ENCODE measurements at regions not wholly inside any gene's neighbourhood (a gene's known extent, or its start where the extent isn't known, plus 50 kb on each side); places are given as distances from the start of the nearest gene placed in this dataset.
A peak's percentile ranks its signal among the peaks of the same experiment; 100 is the strongest.

DNA sequence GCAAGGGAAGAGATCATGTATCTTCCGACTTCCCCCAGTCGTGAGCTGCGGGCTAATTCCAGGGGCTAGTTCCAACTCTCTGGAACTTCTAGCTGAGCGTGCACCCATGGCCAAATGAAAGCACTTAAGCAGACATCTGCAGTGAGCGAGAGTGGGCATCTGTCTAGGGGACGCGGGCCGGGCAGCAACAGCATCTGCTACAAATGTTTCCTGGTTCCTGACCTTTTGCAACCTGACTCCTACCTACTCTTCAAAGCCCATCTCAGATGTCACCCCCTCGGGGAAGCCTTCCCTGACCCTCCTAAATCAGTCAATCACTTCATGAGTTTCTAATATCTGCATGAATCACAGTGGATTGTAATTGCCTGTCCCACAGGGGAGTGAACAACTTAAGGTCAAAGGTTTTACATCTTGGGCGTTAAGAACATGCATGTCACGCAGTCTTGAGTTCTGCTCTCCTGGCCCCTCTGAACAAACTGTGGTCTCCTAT, 141.9 kb downstream of the CEBPB start:
- FAIRE-seq (no peak), DNase-seq (ENCODE audit: extremely low read depth in 1 of 4, low spot score in 3 of 4) (no peak), ATAC-seq (no peak)
- H3K4me3 ChIP-seq, result no peak overlapping the region
- H3K9me1 ChIP-seq (ENCODE audit: control insufficient read depth, insufficient read depth, low read length), result peaks cover 4% of the 10 kb centered on the region
- ChIA-PET CTCF (ENCODE audit: low intra/inter-chr PET ratio) (no interaction called here), POLR2A (interaction anchor here (0.7 kb wide), 1 partner anchor 142 kb away, joined by 3 read pairs; the partner anchor contains the start of gene CEBPB)
- intact Hi-C loops (cut with micrococcal nuclease), result no loop called here
- H3K27ac ChIP-seq (ENCODE audit: extremely low read depth, low read depth, low read length), result no peak overlapping the region
- H3K4me2 ChIP-seq (ENCODE audit: insufficient read depth, low read length), result no peak overlapping the region
- no peaks in the 10 kb centered on the region for H3K79me2 ChIP-seq (ENCODE audit: control insufficient read depth, insufficient read depth, low read length)
- peaks cover 4% of the 10 kb centered on the region for H3K9me3 ChIP-seq (replicated peaks; ENCODE audit: control insufficient read depth, insufficient read depth, low read depth, low read length)
- in situ Hi-C loops (cut with MboI), result no loop called here
- H3K27me3 ChIP-seq (ENCODE audit: control insufficient read depth in 2 of 2, insufficient read depth in 2 of 2, low read length in 2 of 2), result no peaks in the 10 kb centered on the region
- no peak overlapping the region for H2AFZ ChIP-seq (ENCODE audit: low read depth, low read length)
- no peak overlapping the region for H3K9ac ChIP-seq (ENCODE audit: insufficient read depth in 1 of 2, low read depth in 2 of 2, low read length in 2 of 2)
- WGBS (ENCODE audit: insufficient coverage, low coverage, missing lambda C conversion rate), result 50% methylated on average over 11 of the region's 11 CpGs
- no peaks in the 10 kb centered on the region for H4K20me1 ChIP-seq (replicated peaks; ENCODE audit: control insufficient read depth, insufficient read depth, low read length)
- H3K4me1 ChIP-seq (replicated peaks in 1 of 2; ENCODE audit: control insufficient read depth in 2 of 2, insufficient read depth in 2 of 2, low read length in 2 of 2), result peaks cover 0 to 3% of the 10 kb centered on the region in 2 experiments; a peak in 2 of 5 replicates
- no peaks in the 10 kb centered on the region for H3K36me3 ChIP-seq (ENCODE audit: control insufficient read depth, insufficient read depth, low read length)
- BruUV-seq (replicated peaks), result no TSS peak
- TF ChIP-seq, protein P1, sequence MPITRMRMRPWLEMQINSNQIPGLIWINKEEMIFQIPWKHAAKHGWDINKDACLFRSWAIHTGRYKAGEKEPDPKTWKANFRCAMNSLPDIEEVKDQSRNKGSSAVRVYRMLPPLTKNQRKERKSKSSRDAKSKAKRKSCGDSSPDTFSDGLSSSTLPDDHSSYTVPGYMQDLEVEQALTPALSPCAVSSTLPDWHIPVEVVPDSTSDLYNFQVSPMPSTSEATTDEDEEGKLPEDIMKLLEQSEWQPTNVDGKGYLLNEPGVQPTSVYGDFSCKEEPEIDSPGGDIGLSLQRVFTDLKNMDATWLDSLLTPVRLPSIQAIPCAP (CRISPR knock-in tag; IDR thresholded peaks at IDR 0.05; ENCODE audit: borderline replicate concordance), result no peak
- no peak for TF ChIP-seq NUFIP1 (IDR thresholded peaks at IDR 0.05; ENCODE audit: partially characterized antibody)
- TF ChIP-seq RCOR1 (IDR thresholded peaks at IDR 0.05; ENCODE audit: borderline replicate concordance in 1 of 2, low read depth in 2 of 2, low read length in 2 of 2), result 0 out of 4 replicates have a peak, but pooled peaks of 1 of the 2 experiments have one; percentile 37
- no peak for TF ChIP-seq CCNT2 (IDR thresholded peaks at IDR 0.05; ENCODE audit: borderline replicate concordance, extremely low read depth, insufficient read length, low read depth, low read length)
- no peak for TF ChIP-seq ELF1 (tag; IDR thresholded peaks at IDR 0.05)
- TF ChIP-seq E2F3 (CRISPR knock-in tag; IDR thresholded peaks at IDR 0.05), result no peak
- no peak for TF ChIP-seq BRD4 (IDR thresholded peaks at IDR 0.05)
- TF ChIP-seq CREB3 (tag; conservative IDR thresholded peaks at IDR 0.05; ENCODE audit: low read depth), result no peak
- TF ChIP-seq ZFP36 (IDR thresholded peaks at IDR 0.05; ENCODE audit: low read depth, low read length, partially characterized antibody), result peak; percentile 17
- peak; percentile 74 to 84 for TF ChIP-seq KDM1A (IDR thresholded peaks at IDR 0.05)
- TF ChIP-seq KHSRP (IDR thresholded peaks at IDR 0.05), result no peak
- no peak for TF ChIP-seq CTCF (IDR thresholded peaks at IDR 0.05 in 2 of 3, conservative IDR thresholded peaks at IDR 0.05 in 1 of 3; ENCODE audit: insufficient read depth in 2 of 3, low read depth in 1 of 3, low read length in 3 of 3)
- no peak for TF ChIP-seq SRSF7 (optimal IDR thresholded peaks at IDR 0.05; ENCODE audit: low read depth, low read length)
- TF ChIP-seq JUN (IDR thresholded peaks at IDR 0.05; ENCODE audit: borderline replicate concordance, low read depth, low read length), result no peak
- no peak for TF ChIP-seq JUN (CRISPR knock-in tag; IDR thresholded peaks at IDR 0.05; ENCODE audit: borderline replicate concordance)
- TF ChIP-seq STAT5B (CRISPR knock-in tag; IDR thresholded peaks at IDR 0.05), result no peak
- peak; percentile 55 for TF ChIP-seq CBFA2T3 (IDR thresholded peaks at IDR 0.05)

Data from K562 (cell line).